ENCODE measurements at regions not wholly inside any gene's neighbourhood (a gene's known extent, or its start where the extent isn't known, plus 50 kb on each side); places are given as distances from the start of the nearest gene placed in this dataset.

DNA sequence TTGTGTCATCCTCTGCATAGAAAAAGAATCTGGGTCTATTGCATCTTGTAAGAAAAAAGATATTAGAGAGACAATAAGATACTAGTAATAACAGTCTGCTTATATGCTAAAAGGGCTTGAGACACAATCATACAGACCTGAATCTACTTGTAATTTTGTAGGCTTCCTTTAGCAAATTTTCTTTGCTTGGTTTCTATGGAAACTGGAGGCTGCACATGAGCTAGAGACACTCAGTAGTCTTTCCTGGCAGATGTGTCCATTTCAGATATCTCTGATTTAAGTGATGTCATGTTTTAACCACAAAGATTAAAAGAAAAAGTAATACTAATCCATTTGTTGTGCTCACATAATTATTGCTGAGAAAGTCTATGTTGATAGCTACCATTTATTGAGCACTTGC lies 123.9 kb upstream of the GNAO1 start:
- Mint-ChIP-seq H3K36me3 (no peaks in the 10 kb centered on the region), H3K27me3 (ENCODE audit: low read depth in 2 of 2) (peaks cover 4 to 16% of the 10 kb centered on the region in 2 donors), H3K4me3 (no peak overlapping the region), H3K27ac (no peak overlapping the region), H3K9me3 (no peaks in the 10 kb centered on the region), H3K4me1 (no peaks in the 10 kb centered on the region)
- Histone ChIP-seq H3K9me3 (ENCODE audit: control insufficient read depth, insufficient read depth, low read length) (no peaks in the 10 kb centered on the region), H3K27me3 (ENCODE audit: control insufficient read depth, insufficient read depth, low read length) (no peaks in the 10 kb centered on the region), H3K4me3 (ENCODE audit: low read length) (no peak overlapping the region), H3K36me3 (ENCODE audit: control insufficient read depth, insufficient read depth, low read length) (no peaks in the 10 kb centered on the region), H3K4me1 (ENCODE audit: control insufficient read depth, insufficient read depth, low read length) (no peaks in the 10 kb centered on the region), H3K27ac (ENCODE audit: low read length) (no peak overlapping the region)
- intact Hi-C loops (cut with micrococcal nuclease): no loop called here
- no peak for ATAC-seq
- TF ChIP-seq, protein P1, sequence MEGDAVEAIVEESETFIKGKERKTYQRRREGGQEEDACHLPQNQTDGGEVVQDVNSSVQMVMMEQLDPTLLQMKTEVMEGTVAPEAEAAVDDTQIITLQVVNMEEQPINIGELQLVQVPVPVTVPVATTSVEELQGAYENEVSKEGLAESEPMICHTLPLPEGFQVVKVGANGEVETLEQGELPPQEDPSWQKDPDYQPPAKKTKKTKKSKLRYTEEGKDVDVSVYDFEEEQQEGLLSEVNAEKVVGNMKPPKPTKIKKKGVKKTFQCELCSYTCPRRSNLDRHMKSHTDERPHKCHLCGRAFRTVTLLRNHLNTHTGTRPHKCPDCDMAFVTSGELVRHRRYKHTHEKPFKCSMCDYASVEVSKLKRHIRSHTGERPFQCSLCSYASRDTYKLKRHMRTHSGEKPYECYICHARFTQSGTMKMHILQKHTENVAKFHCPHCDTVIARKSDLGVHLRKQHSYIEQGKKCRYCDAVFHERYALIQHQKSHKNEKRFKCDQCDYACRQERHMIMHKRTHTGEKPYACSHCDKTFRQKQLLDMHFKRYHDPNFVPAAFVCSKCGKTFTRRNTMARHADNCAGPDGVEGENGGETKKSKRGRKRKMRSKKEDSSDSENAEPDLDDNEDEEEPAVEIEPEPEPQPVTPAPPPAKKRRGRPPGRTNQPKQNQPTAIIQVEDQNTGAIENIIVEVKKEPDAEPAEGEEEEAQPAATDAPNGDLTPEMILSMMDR (IDR thresholded peaks at IDR 0.05): no peak
- no peak for DNase-seq

GRCh38 chr16:56066617-56067016 lies 124.7 kb upstream of the GNAO1 start:
- Histone ChIP-seq H3K9me3 (ENCODE audit: control insufficient read depth, insufficient read depth, low read length) (no peaks in the 10 kb centered on the region), H3K4me1 (ENCODE audit: control insufficient read depth, insufficient read depth, low read length) (no peaks in the 10 kb centered on the region), H3K27me3 (ENCODE audit: control insufficient read depth, insufficient read depth, low read length) (no peaks in the 10 kb centered on the region), H3K27ac (ENCODE audit: low read length) (no peak overlapping the region), H3K4me3 (ENCODE audit: low read length) (no peak overlapping the region), H3K36me3 (ENCODE audit: control insufficient read depth, insufficient read depth, low read length) (no peaks in the 10 kb centered on the region)
- intact Hi-C loops (cut with micrococcal nuclease): no loop called here
- Mint-ChIP-seq H3K4me3 (no peak overlapping the region), H3K4me1 (no peaks in the 10 kb centered on the region), H3K9me3 (no peaks in the 10 kb centered on the region), H3K36me3 (no peaks in the 10 kb centered on the region), H3K27me3 (ENCODE audit: low read depth in 2 of 2) (peaks cover 4 to 16% of the 10 kb centered on the region in 2 donors), H3K27ac (no peak overlapping the region)
- ATAC-seq (no peak), DNase-seq (no peak)
- TF ChIP-seq, protein P1 (IDR thresholded peaks at IDR 0.05): no peak

- Mint-ChIP-seq H3K4me1 (no peaks in the 10 kb centered on the region), H3K27ac (no peak overlapping the region), H3K9me3 (no peaks in the 10 kb centered on the region), H3K36me3 (no peaks in the 10 kb centered on the region), H3K4me3 (no peak overlapping the region), H3K27me3 (ENCODE audit: low read depth in 2 of 2) (peaks cover 4 to 8% of the 10 kb centered on the region in 2 donors)
- Histone ChIP-seq H3K4me3 (ENCODE audit: low read length) (no peak overlapping the region), H3K27ac (ENCODE audit: low read length) (no peak overlapping the region), H3K36me3 (ENCODE audit: control insufficient read depth, insufficient read depth, low read length) (no peaks in the 10 kb centered on the region), H3K9me3 (ENCODE audit: control insufficient read depth, insufficient read depth, low read length) (no peaks in the 10 kb centered on the region), H3K27me3 (ENCODE audit: control insufficient read depth, insufficient read depth, low read length) (no peaks in the 10 kb centered on the region), H3K4me1 (ENCODE audit: control insufficient read depth, insufficient read depth, low read length) (no peaks in the 10 kb centered on the region)
- DNase-seq (no peak), ATAC-seq (no peak)
- intact Hi-C loops (cut with micrococcal nuclease): no loop called here
- TF ChIP-seq, protein P1 (IDR thresholded peaks at IDR 0.05): no peak
Observed at GRCh38 chr16:56063111-56063510, 128.2 kb upstream of the GNAO1 start.

- Histone ChIP-seq H3K4me3 (ENCODE audit: low read length) (no peak overlapping the region), H3K9me3 (ENCODE audit: control insufficient read depth, insufficient read depth, low read length) (no peaks in the 10 kb centered on the region), H3K27ac (ENCODE audit: low read length) (no peak overlapping the region), H3K27me3 (ENCODE audit: control insufficient read depth, insufficient read depth, low read length) (no peaks in the 10 kb centered on the region), H3K4me1 (ENCODE audit: control insufficient read depth, insufficient read depth, low read length) (no peaks in the 10 kb centered on the region), H3K36me3 (ENCODE audit: control insufficient read depth, insufficient read depth, low read length) (no peaks in the 10 kb centered on the region)
- H3K9me3 Mint-ChIP-seq: no peaks in the 10 kb centered on the region
- ATAC-seq: no peak
- no peak for DNase-seq
- intact Hi-C loops (cut with micrococcal nuclease): no loop called here
- no peaks in the 10 kb centered on the region for H3K36me3 Mint-ChIP-seq
- peaks cover 3 to 19% of the 10 kb centered on the region in 2 donors for H3K27me3 Mint-ChIP-seq (ENCODE audit: low read depth in 2 of 2)
- WGBS (ENCODE audit: insufficient coverage): no CpG with 5 or more reads among the region's 1 CpG
- H3K4me3 Mint-ChIP-seq: no peak overlapping the region
- no peaks in the 10 kb centered on the region for H3K4me1 Mint-ChIP-seq
- H3K27ac Mint-ChIP-seq: no peak overlapping the region
- TF ChIP-seq, protein P1 (IDR thresholded peaks at IDR 0.05): no peak
Observed at GRCh38 chr16:56057151-56057550, 134.1 kb upstream of the GNAO1 start.
